Mammary epithelial cell (primary cell): ENCODE measurements at regions not wholly inside any gene's neighbourhood (a gene's known extent, or its start where the extent isn't known, plus 50 kb on each side); places are given as distances from the start of the nearest gene placed in this dataset.

Experiments
- EZH2 ChIP-seq: IDR thresholded peaks from 2 replicates; pipeline ENCODE4 v1.6.1; 2012; ENCODE audit warnings: low read length, inconsistent platforms, borderline replicate concordance
- TF ChIP-seq, protein P1 (sequence below), 2 donors: IDR thresholded peaks in 1 of 2; conservative IDR thresholded peaks in 1 of 2; 2 replicates each; pipeline ENCODE4 v1.5.1; 2011 to 2012; ENCODE audit warnings: inconsistent platforms in 2 of 2, low read length in 2 of 2, mild to moderate bottlenecking in 2 of 2, control low read depth in 1 of 2, low read depth in 1 of 2; ENCODE audit not compliant: insufficient read depth in 1 of 2; ENCODE audit errors: extremely low read depth in 1 of 2

DNA sequence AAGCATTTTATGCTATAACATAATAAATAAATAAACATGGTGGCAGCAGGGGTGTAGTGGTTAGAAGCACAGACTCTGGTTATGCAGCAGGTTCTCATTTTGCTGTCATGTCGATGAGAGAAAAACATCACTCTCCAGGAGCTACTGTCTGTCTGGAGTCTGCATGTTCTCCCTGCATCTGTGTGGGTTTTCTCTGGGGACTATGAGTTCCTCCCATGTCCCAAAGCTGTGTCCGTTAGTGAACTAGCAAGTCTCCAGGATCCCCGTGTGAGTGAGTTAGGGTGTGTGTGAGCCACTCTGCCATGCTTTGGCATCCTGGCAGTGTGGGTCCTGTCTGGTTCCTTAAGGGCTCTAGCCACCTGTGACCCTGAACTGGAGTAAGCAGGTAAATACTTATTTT lies 585.6 kb upstream of the AGA start:
- TF ChIP-seq, protein P1, sequence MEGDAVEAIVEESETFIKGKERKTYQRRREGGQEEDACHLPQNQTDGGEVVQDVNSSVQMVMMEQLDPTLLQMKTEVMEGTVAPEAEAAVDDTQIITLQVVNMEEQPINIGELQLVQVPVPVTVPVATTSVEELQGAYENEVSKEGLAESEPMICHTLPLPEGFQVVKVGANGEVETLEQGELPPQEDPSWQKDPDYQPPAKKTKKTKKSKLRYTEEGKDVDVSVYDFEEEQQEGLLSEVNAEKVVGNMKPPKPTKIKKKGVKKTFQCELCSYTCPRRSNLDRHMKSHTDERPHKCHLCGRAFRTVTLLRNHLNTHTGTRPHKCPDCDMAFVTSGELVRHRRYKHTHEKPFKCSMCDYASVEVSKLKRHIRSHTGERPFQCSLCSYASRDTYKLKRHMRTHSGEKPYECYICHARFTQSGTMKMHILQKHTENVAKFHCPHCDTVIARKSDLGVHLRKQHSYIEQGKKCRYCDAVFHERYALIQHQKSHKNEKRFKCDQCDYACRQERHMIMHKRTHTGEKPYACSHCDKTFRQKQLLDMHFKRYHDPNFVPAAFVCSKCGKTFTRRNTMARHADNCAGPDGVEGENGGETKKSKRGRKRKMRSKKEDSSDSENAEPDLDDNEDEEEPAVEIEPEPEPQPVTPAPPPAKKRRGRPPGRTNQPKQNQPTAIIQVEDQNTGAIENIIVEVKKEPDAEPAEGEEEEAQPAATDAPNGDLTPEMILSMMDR (conservative IDR thresholded peaks at IDR 0.05 in 1 of 2, IDR thresholded peaks at IDR 0.05 in 1 of 2; ENCODE audit: extremely low read depth in 1 of 2, insufficient read depth in 1 of 2, low read depth in 1 of 2, low read length in 2 of 2), result no peak
- TF ChIP-seq EZH2, result no peak
